ENCODE measurements at regions not wholly inside any gene's neighbourhood (a gene's known extent, or its start where the extent isn't known, plus 50 kb on each side); places are given as distances from the start of the nearest gene placed in this dataset.

DNA sequence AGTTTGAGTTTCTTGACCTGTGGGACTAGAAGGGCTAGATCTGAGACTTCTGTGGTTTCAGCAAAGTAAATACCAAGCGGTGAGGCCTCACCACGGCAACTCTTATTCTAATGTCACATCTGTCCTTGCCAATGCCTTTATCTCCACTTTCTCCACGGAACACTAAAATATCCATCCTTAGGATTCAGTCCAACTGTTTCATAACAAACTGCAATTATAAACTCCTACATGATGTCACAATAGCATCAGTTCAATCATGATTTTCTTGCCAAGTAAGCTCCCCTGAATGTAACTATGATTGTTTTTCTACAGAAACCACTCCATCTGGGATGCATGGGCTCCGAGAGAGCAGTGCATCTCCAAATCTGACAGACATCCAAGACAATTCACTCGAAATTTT lies 79.6 kb downstream of the LRATD1 start:
- TF ChIP-seq, protein P1, sequence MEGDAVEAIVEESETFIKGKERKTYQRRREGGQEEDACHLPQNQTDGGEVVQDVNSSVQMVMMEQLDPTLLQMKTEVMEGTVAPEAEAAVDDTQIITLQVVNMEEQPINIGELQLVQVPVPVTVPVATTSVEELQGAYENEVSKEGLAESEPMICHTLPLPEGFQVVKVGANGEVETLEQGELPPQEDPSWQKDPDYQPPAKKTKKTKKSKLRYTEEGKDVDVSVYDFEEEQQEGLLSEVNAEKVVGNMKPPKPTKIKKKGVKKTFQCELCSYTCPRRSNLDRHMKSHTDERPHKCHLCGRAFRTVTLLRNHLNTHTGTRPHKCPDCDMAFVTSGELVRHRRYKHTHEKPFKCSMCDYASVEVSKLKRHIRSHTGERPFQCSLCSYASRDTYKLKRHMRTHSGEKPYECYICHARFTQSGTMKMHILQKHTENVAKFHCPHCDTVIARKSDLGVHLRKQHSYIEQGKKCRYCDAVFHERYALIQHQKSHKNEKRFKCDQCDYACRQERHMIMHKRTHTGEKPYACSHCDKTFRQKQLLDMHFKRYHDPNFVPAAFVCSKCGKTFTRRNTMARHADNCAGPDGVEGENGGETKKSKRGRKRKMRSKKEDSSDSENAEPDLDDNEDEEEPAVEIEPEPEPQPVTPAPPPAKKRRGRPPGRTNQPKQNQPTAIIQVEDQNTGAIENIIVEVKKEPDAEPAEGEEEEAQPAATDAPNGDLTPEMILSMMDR (IDR thresholded peaks at IDR 0.05; ENCODE audit: insufficient read depth, low read length): no peak
- TF ChIP-seq POLR2AphosphoS5 (IDR thresholded peaks at IDR 0.05; ENCODE audit: low read depth) (no peak), GABPA (IDR thresholded peaks at IDR 0.05; ENCODE audit: low read depth) (no peak), SPI1 (IDR thresholded peaks at IDR 0.05; ENCODE audit: borderline replicate concordance, low read depth) (no peak)
- TF ChIP-seq, protein P2, sequence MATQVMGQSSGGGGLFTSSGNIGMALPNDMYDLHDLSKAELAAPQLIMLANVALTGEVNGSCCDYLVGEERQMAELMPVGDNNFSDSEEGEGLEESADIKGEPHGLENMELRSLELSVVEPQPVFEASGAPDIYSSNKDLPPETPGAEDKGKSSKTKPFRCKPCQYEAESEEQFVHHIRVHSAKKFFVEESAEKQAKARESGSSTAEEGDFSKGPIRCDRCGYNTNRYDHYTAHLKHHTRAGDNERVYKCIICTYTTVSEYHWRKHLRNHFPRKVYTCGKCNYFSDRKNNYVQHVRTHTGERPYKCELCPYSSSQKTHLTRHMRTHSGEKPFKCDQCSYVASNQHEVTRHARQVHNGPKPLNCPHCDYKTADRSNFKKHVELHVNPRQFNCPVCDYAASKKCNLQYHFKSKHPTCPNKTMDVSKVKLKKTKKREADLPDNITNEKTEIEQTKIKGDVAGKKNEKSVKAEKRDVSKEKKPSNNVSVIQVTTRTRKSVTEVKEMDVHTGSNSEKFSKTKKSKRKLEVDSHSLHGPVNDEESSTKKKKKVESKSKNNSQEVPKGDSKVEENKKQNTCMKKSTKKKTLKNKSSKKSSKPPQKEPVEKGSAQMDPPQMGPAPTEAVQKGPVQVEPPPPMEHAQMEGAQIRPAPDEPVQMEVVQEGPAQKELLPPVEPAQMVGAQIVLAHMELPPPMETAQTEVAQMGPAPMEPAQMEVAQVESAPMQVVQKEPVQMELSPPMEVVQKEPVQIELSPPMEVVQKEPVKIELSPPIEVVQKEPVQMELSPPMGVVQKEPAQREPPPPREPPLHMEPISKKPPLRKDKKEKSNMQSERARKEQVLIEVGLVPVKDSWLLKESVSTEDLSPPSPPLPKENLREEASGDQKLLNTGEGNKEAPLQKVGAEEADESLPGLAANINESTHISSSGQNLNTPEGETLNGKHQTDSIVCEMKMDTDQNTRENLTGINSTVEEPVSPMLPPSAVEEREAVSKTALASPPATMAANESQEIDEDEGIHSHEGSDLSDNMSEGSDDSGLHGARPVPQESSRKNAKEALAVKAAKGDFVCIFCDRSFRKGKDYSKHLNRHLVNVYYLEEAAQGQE (IDR thresholded peaks at IDR 0.05; ENCODE audit: insufficient replicate concordance, low read depth): no peak

Data from HL-60 (cell line).